K562 (cell line): ENCODE measurements at regions not wholly inside any gene's neighbourhood (a gene's known extent, or its start where the extent isn't known, plus 50 kb on each side); places are given as distances from the start of the nearest gene placed in this dataset.

Experiments used
- ATAC-seq: fragments of 200-7000 bp; cut with Tn5 transposase; 3 replicates; pipeline ENCODE4 v1.9.1; 2020; ENCODE audit warnings: moderate library complexity
- BruUV-seq: library from RNA; stranded (reverse); fragments of 400-500 nt; replicated peaks from 2 replicates; lab custom pipeline; 2021; lab: Mats Ljungman, UMichigan
- CTCF ChIA-PET: fragments of 300-600 bp; formaldehyde crosslinking; extraction: SDS; loops from one replicate; lab custom pipeline; 2021; ENCODE audit warnings: low intra/inter-chr PET ratio; lab: Yijun Ruan, JAX
- POLR2A ChIA-PET: fragments of 300-600, 350-650 bp; sonication (Branson Sonifier 250); formaldehyde crosslinking; extraction: SDS; loops from one replicate; lab custom pipeline; 2021; ENCODE audit warnings: antibody characterized with exemption, inconsistent platforms; lab: Yijun Ruan, JAX
- DNase-seq, 4 experiments: peaks; one replicate each; pipeline versions ENCODE4 v3.0.0 to v3.0.0-alpha.2; 2011 to 2018; ENCODE audit warnings: low spot score in 3 of 4, mixed read lengths in 3 of 4; ENCODE audit errors: extremely low read depth in 1 of 4
- FAIRE-seq: peaks from 2 replicates; lab custom pipeline; 2011; peaks lifted over from hg19 to GRCh38; lab: Jason Lieb, UNC
- H2AFZ ChIP-seq: 2 replicates; pipeline ENCODE4 v1.6.0; 2011; ENCODE audit warnings: low read depth, low read length, control low read depth, inconsistent platforms
- H3K27ac ChIP-seq: fragments of 200-600 bp; 3 replicates; pipeline ENCODE4 v1.8.0; 2011; ENCODE audit warnings: low read depth, mild to moderate bottlenecking, control low read depth, inconsistent platforms, low read length, moderate library complexity, mixed read lengths; ENCODE audit errors: extremely low read depth
- H3K27me3 ChIP-seq, 2 experiments: fragments of 300-600 bp in 1 of 2; 2 replicates in 1 of 2; 3 replicates in 1 of 2; pipeline versions ENCODE4 v1.6.0 to v1.8.0; 2011; ENCODE audit warnings: inconsistent platforms in 2 of 2, low read length in 2 of 2, mild to moderate bottlenecking in 1 of 2, mixed read lengths in 1 of 2, moderate library complexity in 1 of 2; ENCODE audit not compliant: control insufficient read depth in 2 of 2, insufficient read depth in 2 of 2
- H3K36me3 ChIP-seq: fragments of 300-600 bp; 3 replicates; pipeline ENCODE4 v1.8.0; 2011; ENCODE audit warnings: mild to moderate bottlenecking, low read length, inconsistent platforms; ENCODE audit not compliant: control insufficient read depth, insufficient read depth
- H3K4me1 ChIP-seq, 2 experiments: fragments of 200-600 bp in 1 of 2; replicated peaks in 1 of 2; 2 replicates in 1 of 2; 3 replicates in 1 of 2; pipeline versions ENCODE4 v1.5.1 to v1.8.0; 2011; ENCODE audit warnings: inconsistent platforms in 2 of 2, low read length in 2 of 2, mild to moderate bottlenecking in 1 of 2, mixed read lengths in 1 of 2, moderate library complexity in 1 of 2; ENCODE audit not compliant: control insufficient read depth in 2 of 2, insufficient read depth in 2 of 2
- H3K4me2 ChIP-seq: 2 replicates; pipeline ENCODE4 v1.6.1; 2011; ENCODE audit warnings: low read length, control low read depth, inconsistent platforms, mixed read lengths; ENCODE audit not compliant: insufficient read depth
- H3K4me3 ChIP-seq: fragments of 200-600 bp; sonication (generic), shearing (Covaris generic); 2 replicates; pipeline ENCODE4 v1.5.1; 2016; ENCODE audit warnings: control low read depth, inconsistent platforms
- H3K79me2 ChIP-seq: fragments of 200-600 bp; 3 replicates; pipeline ENCODE4 v1.8.0; 2011; ENCODE audit warnings: low read length, inconsistent platforms; ENCODE audit not compliant: control insufficient read depth, insufficient read depth
- H3K9ac ChIP-seq, 2 experiments: 2 replicates each; pipeline versions ENCODE4 v1.6.0 to v1.6.1; 2011; ENCODE audit warnings: low read depth in 2 of 2, low read length in 2 of 2, control low read depth in 1 of 2, inconsistent platforms in 1 of 2, mild to moderate bottlenecking in 1 of 2, mixed read lengths in 1 of 2; ENCODE audit not compliant: insufficient read depth in 1 of 2
- H3K9me1 ChIP-seq: one replicate; pipeline ENCODE4 v1.6.0; 2011; ENCODE audit warnings: inconsistent platforms, mild to moderate bottlenecking, low read length, moderate library complexity; ENCODE audit not compliant: control insufficient read depth, insufficient read depth
- H3K9me3 ChIP-seq: replicated peaks from 2 replicates; pipeline ENCODE4 v1.5.1; 2011; ENCODE audit warnings: low read depth, low read length, inconsistent platforms; ENCODE audit not compliant: control insufficient read depth, insufficient read depth
- H4K20me1 ChIP-seq: replicated peaks from 2 replicates; pipeline ENCODE4 v1.6.1; 2011; ENCODE audit warnings: low read length, inconsistent platforms, mixed read lengths; ENCODE audit not compliant: control insufficient read depth, insufficient read depth
- HIVEP1 ChIP-seq: fragments of 250-450 bp; sonication (Bioruptor Pico); IDR thresholded peaks from 2 replicates; pipeline ENCODE4 v1.4.0; 2020; ENCODE audit warnings: mild to moderate bottlenecking
- HNRNPLL ChIP-seq: fragments of 200-400 bp; formaldehyde crosslinking; IDR thresholded peaks from 2 replicates; pipeline ENCODE4 v1.6.1; 2017; ENCODE audit warnings: low read length, low read depth, mild to moderate bottlenecking; ENCODE audit not compliant: poor library complexity, severe bottlenecking
- NFE2 ChIP-seq: IDR thresholded peaks from 2 replicates; pipeline ENCODE4 v1.6.1; 2014; ENCODE audit warnings: antibody characterized with exemption, low read depth
- PKNOX1 ChIP-seq: fragments of 450-650 bp; IDR thresholded peaks from 2 replicates; pipeline ENCODE4 v1.6.1; 2016
- POLR3A ChIP-seq: IDR thresholded peaks from 2 replicates; pipeline ENCODE4 v1.6.1; 2011; ENCODE audit warnings: borderline replicate concordance, mild to moderate bottlenecking, moderate library complexity; ENCODE audit not compliant: insufficient read length, insufficient read depth; ENCODE audit errors: extremely low read depth
- RCOR1 ChIP-seq, 2 experiments: IDR thresholded peaks; 2 replicates each; pipeline ENCODE4 v1.6.1; 2012; ENCODE audit warnings: low read depth in 2 of 2, low read length in 2 of 2, borderline replicate concordance in 1 of 2, improper control_type of control experiment in 1 of 2
- SMARCE1 ChIP-seq: fragments of 450-650 bp; IDR thresholded peaks from 2 replicates; pipeline ENCODE4 v1.7.1; 2016; ENCODE audit warnings: mild to moderate bottlenecking
- THAP7 ChIP-seq: fragments of 250-450 bp; sonication (Bioruptor Pico); IDR thresholded peaks from 2 replicates; pipeline ENCODE4 v1.5.0; 2021
- WGBS: fragments of 100-300 bp; shearing (Covaris generic); methylation state at CpG from one replicate; pipeline ENCODE4 v1.1.6; 2016; ENCODE audit warnings: low coverage, mixed read lengths; ENCODE audit not compliant: insufficient coverage; ENCODE audit errors: missing lambda C conversion rate; 5-methylcytosine and 5-hydroxymethylcytosine counted together
- in situ Hi-C: fragments of 300-500 bp; cut with MboI; formaldehyde crosslinking; loops from 4 replicates; pipeline ENCODE4 v1.15.0; 2018; ENCODE audit warnings: inconsistent platforms, mixed read lengths
- intact Hi-C: fragments of 100-400 bp; cut with micrococcal nuclease; formaldehyde crosslinking; loops from 2 replicates; pipeline ENCODE4 v1.14.2; 2022
- TF ChIP-seq, protein P1 (sequence below): sonication (generic); formaldehyde crosslinking; IDR thresholded peaks from 2 replicates; pipeline ENCODE4 v1.8.0; 2022; ENCODE audit warnings: mild to moderate bottlenecking, missing genetic modification reagents

DNA sequence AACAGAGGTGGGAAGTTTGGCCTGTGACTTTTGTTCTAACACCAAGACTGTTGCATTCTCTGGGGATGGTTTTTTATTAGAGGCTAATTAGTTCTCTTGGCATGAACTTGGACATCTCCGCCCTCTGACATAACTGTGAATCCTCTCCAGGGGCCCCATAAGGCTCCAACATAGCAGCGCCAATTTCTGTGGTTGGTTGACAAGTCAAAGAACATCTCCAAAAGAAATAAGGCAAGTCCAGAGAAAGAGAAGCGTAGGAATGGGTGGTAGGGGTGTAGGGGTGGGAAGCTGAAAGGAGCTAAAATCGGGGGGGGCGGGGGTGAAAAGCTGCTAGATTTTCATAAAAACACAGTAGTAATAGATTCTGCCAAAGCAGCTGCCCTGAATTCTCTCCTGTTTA, 81.0 kb upstream of the DAB2 start:
- intact Hi-C loops = no loop called here
- no peak for TF ChIP-seq NFE2
- TF ChIP-seq RCOR1 (IDR thresholded peaks at IDR 0.05; ENCODE audit: borderline replicate concordance in 1 of 2, low read depth in 2 of 2, low read length in 2 of 2) = no peak
- TF ChIP-seq, protein P1, sequence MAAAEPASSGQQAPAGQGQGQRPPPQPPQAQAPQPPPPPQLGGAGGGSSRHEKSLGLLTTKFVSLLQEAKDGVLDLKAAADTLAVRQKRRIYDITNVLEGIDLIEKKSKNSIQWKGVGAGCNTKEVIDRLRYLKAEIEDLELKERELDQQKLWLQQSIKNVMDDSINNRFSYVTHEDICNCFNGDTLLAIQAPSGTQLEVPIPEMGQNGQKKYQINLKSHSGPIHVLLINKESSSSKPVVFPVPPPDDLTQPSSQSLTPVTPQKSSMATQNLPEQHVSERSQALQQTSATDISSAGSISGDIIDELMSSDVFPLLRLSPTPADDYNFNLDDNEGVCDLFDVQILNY (CRISPR knock-in tag) = no peak
- no peak for TF ChIP-seq SMARCE1
- TF ChIP-seq HIVEP1 (CRISPR knock-in tag) = no peak
- TF ChIP-seq, all 486 proteins: peak for 0
- no peak for ATAC-seq
- H3K27me3 ChIP-seq = peaks cover 0 to 2% of the 10 kb centered on the region in 2 experiments; a peak in 1 of 5 replicates
- 3% methylated on average over 5 of the region's 5 CpGs for WGBS
- H3K4me3 ChIP-seq = no peak overlapping the region
- no peak overlapping the region for H3K9ac ChIP-seq
- no TSS peak for BruUV-seq
- no peaks in the 10 kb centered on the region; a peak in 1 of 5 replicates for H3K4me1 ChIP-seq
- no peaks in the 10 kb centered on the region for H3K79me2 ChIP-seq
- H3K9me1 ChIP-seq = no peaks in the 10 kb centered on the region
- H3K9me3 ChIP-seq = no peaks in the 10 kb centered on the region
- no peak overlapping the region for H3K27ac ChIP-seq
- no peaks in the 10 kb centered on the region for H4K20me1 ChIP-seq
- DNase-seq = no peak
- no peak overlapping the region for H2AFZ ChIP-seq
- no peak for FAIRE-seq
- in situ Hi-C loops = no loop called here
- no peak overlapping the region for H3K4me2 ChIP-seq
- CTCF ChIA-PET = interaction anchor here (0.6 kb wide), 1 partner anchor 73 kb away, joined by 3 read pairs; no protein-coding TSS in a partner anchor
- POLR2A ChIA-PET = interaction anchor here (1.6 kb wide), 1 partner anchor 29 kb away, joined by 4 read pairs; no protein-coding TSS in a partner anchor
- H3K36me3 ChIP-seq = no peaks in the 10 kb centered on the region

- ChIA-PET CTCF (interaction anchor here (0.6 kb wide), 1 partner anchor 74 kb away, joined by 3 read pairs; no protein-coding TSS in a partner anchor), POLR2A (interaction anchor here (0.8 to 1.6 kb wide), 2 partner anchors 16 to 29 kb away, joined by 4 read pairs; no protein-coding TSS in a partner anchor)
- Histone ChIP-seq H3K36me3 (no peaks in the 10 kb centered on the region), H3K27ac (no peak overlapping the region), H3K9me3 (no peaks in the 10 kb centered on the region), H3K9ac (no peak overlapping the region), H2AFZ (no peak overlapping the region), H3K4me2 (no peak overlapping the region), H3K4me3 (no peak overlapping the region), H3K4me1 (no peaks in the 10 kb centered on the region; a peak in 1 of 5 replicates), H3K27me3 (peaks cover 0 to under 1% of the 10 kb centered on the region in 2 experiments; a peak in 1 of 5 replicates), H3K79me2 (no peaks in the 10 kb centered on the region), H4K20me1 (no peaks in the 10 kb centered on the region), H3K9me1 (no peaks in the 10 kb centered on the region)
- DNase-seq (no peak), FAIRE-seq (no peak), ATAC-seq (no peak)
- TF ChIP-seq THAP7 (CRISPR knock-in tag) (no peak), HNRNPLL (no peak), PKNOX1 (no peak), POLR3A (no peak)
- intact Hi-C loops (no loop called here), in situ Hi-C loops (no loop called here)
- no TSS peak for BruUV-seq
Observed at GRCh38 chr5:39505363-39505762, 80.6 kb upstream of the DAB2 start.
